ENCODE measurements at regions not wholly inside any gene's neighbourhood (a gene's known extent, or its start where the extent isn't known, plus 50 kb on each side); places are given as distances from the start of the nearest gene placed in this dataset.

DNA sequence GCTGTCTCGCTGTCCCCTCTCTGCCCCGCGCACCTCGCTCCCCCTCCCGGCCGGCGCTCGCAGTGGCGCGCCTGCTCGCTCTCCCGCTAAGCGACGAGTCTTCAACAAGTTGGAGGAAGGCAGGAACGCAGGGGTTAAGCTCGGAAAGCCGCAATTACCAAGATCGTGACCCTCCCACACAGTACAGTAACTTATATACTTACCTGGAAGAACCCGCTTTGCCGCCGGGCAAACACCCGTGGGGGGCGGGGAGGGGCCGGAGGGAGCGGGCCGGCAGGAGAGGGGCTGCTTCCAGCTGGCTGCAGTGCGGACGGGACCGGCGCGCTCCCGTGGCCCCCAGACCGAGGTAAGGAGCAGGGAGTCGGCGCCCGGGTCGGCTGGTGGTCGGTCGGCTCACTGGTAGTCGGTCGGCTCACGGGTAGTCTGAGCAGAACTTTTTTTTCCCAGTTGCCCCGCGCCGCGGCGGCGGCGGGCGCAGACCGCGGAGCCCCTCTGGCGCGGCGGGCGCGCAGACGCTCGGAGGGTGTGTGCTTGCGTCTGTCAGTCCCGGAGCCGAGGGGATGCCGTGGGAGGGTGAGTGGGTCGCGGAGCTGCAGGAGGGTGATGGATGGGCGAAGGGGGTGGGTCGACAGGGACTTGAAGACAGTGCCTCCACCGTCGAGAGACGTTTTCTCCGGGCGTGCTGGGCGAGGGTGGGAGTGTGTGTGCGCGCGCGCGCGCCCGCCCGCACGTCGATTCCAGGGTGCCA, 101.2 kb upstream of the HSD17B12 start:
- Histone ChIP-seq H3K27ac (replicated peaks) (no peak overlapping the region), H3K27me3 (ENCODE audit: low read depth) (peaks cover 100% of the 10 kb centered on the region), H3K9me3 (replicated peaks) (no peaks in the 10 kb centered on the region), H3K4me1 (peaks cover 79% of the 10 kb centered on the region), H3K36me3 (no peaks in the 10 kb centered on the region), H3K4me3 (peak overlapping the region; percentile 73)
- intact Hi-C loops (cut with micrococcal nuclease) = no loop called here
- no peak for DNase-seq
- peak; percentile 49 for TF ChIP-seq CTCF (IDR thresholded peaks at IDR 0.05; ENCODE audit: borderline replicate concordance)

DNA sequence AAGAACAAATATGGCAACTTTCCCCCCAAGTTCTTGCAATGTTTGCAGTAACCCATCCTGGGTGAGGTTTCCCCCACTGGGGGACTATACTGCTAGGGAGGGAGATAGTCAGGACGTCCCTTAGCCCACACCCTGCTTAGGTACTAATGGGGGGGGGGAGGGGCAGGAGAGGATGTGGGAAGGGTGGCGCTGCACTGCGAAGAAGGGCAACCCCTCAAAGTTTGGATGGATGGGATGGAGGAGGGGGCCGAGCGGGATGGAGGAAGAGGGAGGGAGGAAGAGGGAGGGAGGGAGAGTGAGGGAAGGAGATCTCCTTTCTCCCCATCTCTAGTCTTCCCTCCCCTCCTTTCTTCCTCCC, 100.6 kb upstream of the HSD17B12 start:
- H3K4me3 ChIP-seq = peak overlapping the region; percentile 73
- no peak overlapping the region for H3K27ac ChIP-seq (replicated peaks)
- peaks cover 100% of the 10 kb centered on the region for H3K27me3 ChIP-seq (ENCODE audit: low read depth)
- H3K4me1 ChIP-seq = peaks cover 73% of the 10 kb centered on the region
- no peak for TF ChIP-seq CTCF (IDR thresholded peaks at IDR 0.05; ENCODE audit: borderline replicate concordance)
- intact Hi-C loops (cut with micrococcal nuclease) = no loop called here
- H3K36me3 ChIP-seq = no peaks in the 10 kb centered on the region
- H3K9me3 ChIP-seq (replicated peaks) = no peaks in the 10 kb centered on the region
- DNase-seq = no peak

DNA sequence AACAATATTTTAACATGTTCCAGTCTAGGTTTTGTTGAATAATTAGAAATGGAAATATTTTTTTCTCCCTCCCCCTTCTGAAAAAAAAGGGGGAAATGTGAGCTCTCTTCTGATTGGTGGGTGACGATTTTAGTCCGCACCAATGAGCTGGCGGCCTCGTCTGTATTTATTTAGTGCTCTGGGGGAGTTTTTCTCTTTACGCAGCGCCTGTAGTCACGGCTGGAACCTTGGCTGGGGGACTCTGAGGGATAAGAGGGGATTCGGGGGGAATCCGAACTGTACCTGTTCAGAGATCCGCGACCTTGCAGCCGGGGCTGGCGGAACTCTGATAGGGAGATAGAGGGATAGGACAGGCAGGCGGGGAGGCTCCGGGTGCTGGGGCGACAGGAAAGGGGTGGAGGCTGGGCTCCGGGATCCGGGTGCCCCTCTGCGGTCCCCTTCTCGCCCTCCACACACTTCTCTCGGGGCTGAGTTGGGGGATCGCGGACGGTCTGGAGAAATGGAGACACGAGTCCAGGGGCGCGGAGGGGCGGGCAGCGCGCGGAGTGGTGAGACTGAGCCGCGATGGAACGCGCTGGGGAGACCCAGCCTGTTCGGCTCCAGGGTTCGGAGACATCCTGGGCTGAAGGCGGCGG, 99.7 kb upstream of the HSD17B12 start:
- no peak overlapping the region for H3K27ac ChIP-seq (replicated peaks)
- H3K27me3 ChIP-seq (ENCODE audit: low read depth) = peaks cover 100% of the 10 kb centered on the region
- intact Hi-C loops (cut with micrococcal nuclease) = no loop called here
- H3K4me3 ChIP-seq = peak overlapping the region; percentile 73
- DNase-seq = no peak
- no peaks in the 10 kb centered on the region for H3K36me3 ChIP-seq
- peaks cover 64% of the 10 kb centered on the region for H3K4me1 ChIP-seq
- no peaks in the 10 kb centered on the region for H3K9me3 ChIP-seq (replicated peaks)
- TF ChIP-seq CTCF (IDR thresholded peaks at IDR 0.05; ENCODE audit: borderline replicate concordance) = no peak

DNA sequence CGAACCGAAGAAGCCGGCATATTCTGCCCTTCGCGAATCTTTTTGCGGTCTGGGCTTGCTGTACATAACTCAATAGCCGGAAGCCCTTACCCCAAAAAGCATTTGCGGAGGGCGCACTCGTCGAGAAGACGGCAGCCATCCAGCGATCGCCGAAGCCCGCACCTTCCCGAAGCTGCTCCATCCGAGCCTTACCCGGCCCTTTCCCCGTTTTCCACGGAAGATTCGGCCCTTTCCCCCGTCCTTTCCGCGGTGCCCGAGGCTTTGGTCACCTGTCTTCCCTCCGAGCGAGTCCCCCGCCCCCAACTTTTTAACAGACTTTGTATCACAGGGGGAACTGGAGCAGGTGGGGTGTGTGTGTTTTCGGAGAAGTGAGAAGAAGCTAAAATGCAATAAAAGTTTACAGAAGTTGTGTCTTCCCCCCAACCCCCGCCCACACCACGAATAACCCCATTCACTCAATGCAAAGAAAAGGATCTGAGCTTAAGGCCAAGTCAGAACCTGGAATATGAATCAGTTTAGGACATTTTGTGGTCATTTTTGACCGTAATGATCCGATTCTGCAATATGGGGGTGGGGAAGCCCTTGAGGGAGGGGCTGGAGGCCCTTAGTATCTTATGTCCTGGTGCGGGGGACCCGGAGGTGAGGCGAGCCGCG, 99.0 kb upstream of the HSD17B12 start:
- Histone ChIP-seq H3K4me3 (peak overlapping the region; percentile 73), H3K4me1 (peaks cover 57% of the 10 kb centered on the region)

More for the DNA sequence above, 99.0 kb upstream of the HSD17B12 start:
- intact Hi-C loops (cut with micrococcal nuclease) = no loop called here
- H3K36me3 ChIP-seq = no peaks in the 10 kb centered on the region
- TF ChIP-seq CTCF (IDR thresholded peaks at IDR 0.05; ENCODE audit: borderline replicate concordance) = no peak
- peaks cover 100% of the 10 kb centered on the region for H3K27me3 ChIP-seq (ENCODE audit: low read depth)
- DNase-seq = no peak
- no peak overlapping the region for H3K27ac ChIP-seq (replicated peaks)
- no peaks in the 10 kb centered on the region for H3K9me3 ChIP-seq (replicated peaks)
